AG10803 (cell line): ENCODE measurements at regions not wholly inside any gene's neighbourhood (a gene's known extent, or its start where the extent isn't known, plus 50 kb on each side); places are given as distances from the start of the nearest gene placed in this dataset.

Source experiments
- DNase-seq: peaks from one replicate; pipeline ENCODE4 v3.0.0; 2010; ENCODE audit warnings: low read depth
- H3K4me3 ChIP-seq: 2 replicates; pipeline ENCODE4 v1.5.1; 2011; ENCODE audit warnings: mild to moderate bottlenecking, low read length, control low read depth
- TF ChIP-seq, protein P1 (sequence below): conservative IDR thresholded peaks from 2 replicates; pipeline ENCODE4 v1.5.1; 2011; ENCODE audit warnings: mild to moderate bottlenecking, low read length, control low read depth, inconsistent platforms

DNA sequence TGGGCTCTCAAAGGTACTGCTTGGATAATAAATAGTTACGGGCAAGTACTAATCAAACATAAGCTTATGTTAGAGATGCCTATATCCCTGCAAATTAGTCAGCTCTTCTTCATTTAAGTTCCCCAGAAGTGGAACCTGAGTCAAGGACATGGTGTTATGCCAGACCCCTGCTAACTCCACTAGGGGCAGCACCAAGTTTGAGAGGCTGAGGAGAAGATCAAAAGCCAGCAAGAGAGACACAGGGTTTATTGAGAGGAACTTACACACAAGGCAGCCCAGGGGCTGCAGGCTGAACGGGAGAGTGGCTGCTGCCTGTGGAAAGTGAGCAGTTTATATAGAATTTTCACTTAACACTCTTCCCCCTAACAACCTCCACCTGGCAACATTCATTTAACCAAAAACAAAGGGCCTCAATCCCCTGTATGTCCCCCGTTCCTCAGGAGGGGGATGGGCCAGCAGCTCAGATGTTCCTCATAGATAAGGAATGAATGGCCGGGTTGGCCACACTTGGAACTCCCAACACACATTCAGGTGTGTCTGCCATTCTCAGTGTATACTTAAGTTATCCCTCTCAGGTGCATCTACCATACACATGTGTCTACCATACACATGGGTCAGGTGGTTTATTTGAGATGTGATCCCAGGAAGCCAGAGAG lies 62.6 kb upstream of the GHITM start:
- peak; percentile 63 for DNase-seq
- TF ChIP-seq, protein P1, sequence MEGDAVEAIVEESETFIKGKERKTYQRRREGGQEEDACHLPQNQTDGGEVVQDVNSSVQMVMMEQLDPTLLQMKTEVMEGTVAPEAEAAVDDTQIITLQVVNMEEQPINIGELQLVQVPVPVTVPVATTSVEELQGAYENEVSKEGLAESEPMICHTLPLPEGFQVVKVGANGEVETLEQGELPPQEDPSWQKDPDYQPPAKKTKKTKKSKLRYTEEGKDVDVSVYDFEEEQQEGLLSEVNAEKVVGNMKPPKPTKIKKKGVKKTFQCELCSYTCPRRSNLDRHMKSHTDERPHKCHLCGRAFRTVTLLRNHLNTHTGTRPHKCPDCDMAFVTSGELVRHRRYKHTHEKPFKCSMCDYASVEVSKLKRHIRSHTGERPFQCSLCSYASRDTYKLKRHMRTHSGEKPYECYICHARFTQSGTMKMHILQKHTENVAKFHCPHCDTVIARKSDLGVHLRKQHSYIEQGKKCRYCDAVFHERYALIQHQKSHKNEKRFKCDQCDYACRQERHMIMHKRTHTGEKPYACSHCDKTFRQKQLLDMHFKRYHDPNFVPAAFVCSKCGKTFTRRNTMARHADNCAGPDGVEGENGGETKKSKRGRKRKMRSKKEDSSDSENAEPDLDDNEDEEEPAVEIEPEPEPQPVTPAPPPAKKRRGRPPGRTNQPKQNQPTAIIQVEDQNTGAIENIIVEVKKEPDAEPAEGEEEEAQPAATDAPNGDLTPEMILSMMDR, result peak; percentile 71
- H3K4me3 ChIP-seq, result no peak overlapping the region; the same call in 1 of the 2 replicates

DNA sequence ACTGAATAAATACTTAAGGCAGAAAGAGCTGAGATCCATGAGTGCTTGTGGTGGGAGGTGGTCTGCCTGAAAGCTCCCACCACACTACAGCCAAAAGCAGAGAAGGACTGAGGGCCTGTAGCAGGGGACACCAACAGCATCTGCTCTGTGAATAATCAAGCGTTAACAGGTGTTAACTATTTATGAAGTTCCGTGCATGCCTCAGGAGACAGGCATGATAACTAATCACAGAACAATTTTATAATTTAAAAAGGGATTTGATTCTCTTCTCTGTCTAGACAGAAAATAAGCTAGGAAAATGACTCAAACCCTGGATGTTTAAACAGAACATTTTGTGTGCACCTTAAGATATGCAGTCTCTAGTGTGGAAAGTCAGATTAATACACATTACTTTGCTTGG lies 61.5 kb upstream of the GHITM start:
- TF ChIP-seq, protein P1, result no peak
- no peak overlapping the region for H3K4me3 ChIP-seq
- no peak for DNase-seq

DNA sequence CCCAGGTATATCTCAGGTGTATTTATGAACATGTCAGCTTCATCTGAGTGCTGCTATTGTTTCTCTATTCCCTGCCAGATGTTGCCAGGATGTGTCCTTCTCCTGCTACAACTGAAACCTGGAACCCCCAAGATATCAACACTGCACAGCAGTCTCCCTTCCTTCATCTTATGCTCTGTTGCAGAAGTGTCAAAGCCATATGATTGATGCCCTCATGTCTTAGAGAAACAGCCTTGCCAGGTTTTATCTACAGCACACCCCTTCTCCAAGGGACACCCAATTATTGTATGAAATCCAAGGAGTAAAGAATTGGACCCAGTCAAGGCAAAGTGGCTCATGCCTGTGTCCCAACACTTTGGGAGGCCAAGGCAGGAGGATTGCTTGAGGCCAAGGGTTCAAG lies 60.5 kb upstream of the GHITM start:
- H3K4me3 ChIP-seq, result no peak overlapping the region
- DNase-seq, result no peak
- TF ChIP-seq, protein P1, result no peak

DNA sequence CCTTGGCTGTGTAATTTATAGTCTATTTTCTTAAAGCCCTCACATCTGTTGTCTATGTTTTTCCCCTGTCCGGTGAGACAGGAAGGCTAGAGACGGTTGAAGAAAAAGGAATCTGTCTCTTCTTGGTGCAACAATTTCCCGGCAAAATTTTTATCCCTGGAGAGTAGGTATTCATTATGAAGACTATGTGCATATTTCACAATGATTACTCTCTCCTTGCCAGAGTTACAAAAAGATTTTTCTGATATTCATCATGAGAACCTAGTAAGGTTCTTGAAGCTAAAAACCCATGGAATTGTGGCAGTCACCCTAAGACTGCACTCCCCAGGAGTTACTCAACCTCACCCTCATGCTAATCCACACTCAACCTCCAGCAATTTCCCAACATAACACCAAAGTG lies 55.0 kb upstream of the GHITM start:
- no peak for DNase-seq
- TF ChIP-seq, protein P1, result no peak

DNA sequence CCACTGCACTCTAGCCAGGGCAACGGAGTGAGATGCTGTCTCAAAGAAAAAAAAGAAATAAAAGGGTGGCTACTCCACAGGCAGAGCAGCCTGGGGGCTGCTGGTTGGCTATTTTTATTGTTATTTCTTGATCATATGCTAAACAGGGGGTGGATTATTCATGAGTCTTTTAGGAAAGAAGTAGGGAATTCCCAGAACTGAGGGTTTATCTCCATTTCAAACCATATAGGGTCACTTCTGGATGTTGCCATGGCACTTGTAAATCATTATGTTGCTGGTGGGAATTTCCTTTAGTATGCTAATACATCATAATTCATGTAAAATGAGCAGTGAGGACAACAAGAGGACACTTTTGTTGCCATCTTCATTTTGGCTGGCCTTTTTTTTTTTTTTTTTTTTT lies 52.1 kb upstream of the GHITM start:
- no peak for DNase-seq
- TF ChIP-seq, protein P1, result no peak
- no peak overlapping the region for H3K4me3 ChIP-seq

More for the DNA sequence above, 55.0 kb upstream of the GHITM start:
- no peak overlapping the region for H3K4me3 ChIP-seq

DNA sequence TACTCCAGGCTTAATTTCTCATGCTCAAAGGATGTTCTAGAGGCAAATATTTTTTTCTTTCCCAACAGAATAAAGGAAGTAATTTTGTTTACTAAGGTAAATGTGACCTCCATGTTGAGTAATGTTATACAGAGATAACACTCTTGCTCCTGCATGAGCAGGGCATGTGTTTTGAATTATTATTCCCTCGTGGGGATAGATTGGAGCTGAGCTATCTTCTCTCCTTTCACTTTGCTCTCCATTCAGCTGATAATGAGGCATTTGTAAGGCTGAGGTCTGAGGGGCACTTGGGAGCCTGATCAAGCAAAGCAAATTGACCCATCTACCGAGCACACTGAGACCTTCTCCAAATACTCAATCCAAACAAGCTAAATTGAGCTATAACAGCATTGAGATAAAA lies 50.7 kb upstream of the GHITM start:
- no peak for DNase-seq
- TF ChIP-seq, protein P1, result no peak
- no peak overlapping the region for H3K4me3 ChIP-seq

DNA sequence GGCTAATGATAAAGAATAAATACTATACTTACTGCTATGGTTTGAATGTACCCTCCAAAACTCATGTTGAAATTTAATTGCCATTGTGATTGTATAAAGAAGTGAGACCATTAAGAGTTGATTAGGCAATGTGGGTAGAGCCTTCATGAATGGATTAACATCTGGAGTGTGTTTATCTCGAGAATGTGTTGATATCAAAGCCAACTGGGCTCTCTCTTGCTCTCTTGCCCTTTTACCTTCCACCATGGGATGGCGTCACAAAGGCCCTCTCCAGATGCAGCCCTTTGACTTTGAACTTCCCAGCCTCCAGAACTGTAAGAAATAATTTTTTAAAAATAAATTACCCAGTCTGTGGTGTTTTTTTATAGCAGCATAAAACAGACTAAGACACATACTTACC lies 50.1 kb upstream of the GHITM start:
- no peak overlapping the region for H3K4me3 ChIP-seq
- TF ChIP-seq, protein P1, result no peak
- DNase-seq, result no peak
